Osteocyte (in vitro differentiated cells): ENCODE measurements at regions not wholly inside any gene's neighbourhood (a gene's known extent, or its start where the extent isn't known, plus 50 kb on each side); places are given as distances from the start of the nearest gene placed in this dataset.

Source experiments
- DNase-seq: peaks from one replicate; pipeline ENCODE4 v3.0.0; 2021; ENCODE audit warnings: mixed read lengths; ENCODE audit not compliant: unreplicated experiment; ENCODE audit errors: extremely low spot score
- H3K27ac Mint-ChIP-seq: one replicate; pipeline ENCODE4 v1.8.0; 2021; ENCODE audit warnings: mild to moderate bottlenecking, mixed read lengths; ENCODE audit not compliant: unreplicated experiment
- H3K27me3 Mint-ChIP-seq: one replicate; pipeline ENCODE4 v1.8.0; 2021; ENCODE audit warnings: mixed read lengths; ENCODE audit not compliant: unreplicated experiment
- H3K36me3 Mint-ChIP-seq: one replicate; pipeline ENCODE4 v1.8.0; 2021; ENCODE audit warnings: mixed read lengths; ENCODE audit not compliant: unreplicated experiment
- H3K4me1 Mint-ChIP-seq: one replicate; pipeline ENCODE4 v1.8.0; 2021; ENCODE audit warnings: mixed read lengths; ENCODE audit not compliant: unreplicated experiment
- H3K4me3 Mint-ChIP-seq: one replicate; pipeline ENCODE4 v1.8.0; 2021; ENCODE audit warnings: mild to moderate bottlenecking, moderate library complexity, mixed read lengths; ENCODE audit not compliant: unreplicated experiment
- H3K9me3 Mint-ChIP-seq: one replicate; pipeline ENCODE4 v1.8.0; 2021; ENCODE audit warnings: mixed read lengths; ENCODE audit not compliant: unreplicated experiment
- TF ChIP-seq, protein P1 (sequence below): fragments of 200-600 bp; sonication (generic); IDR thresholded peaks from 2 replicates; pipeline ENCODE4 v1.5.0; 2021; ENCODE audit warnings: antibody characterized with exemption, mild to moderate bottlenecking, moderate library complexity

DNA sequence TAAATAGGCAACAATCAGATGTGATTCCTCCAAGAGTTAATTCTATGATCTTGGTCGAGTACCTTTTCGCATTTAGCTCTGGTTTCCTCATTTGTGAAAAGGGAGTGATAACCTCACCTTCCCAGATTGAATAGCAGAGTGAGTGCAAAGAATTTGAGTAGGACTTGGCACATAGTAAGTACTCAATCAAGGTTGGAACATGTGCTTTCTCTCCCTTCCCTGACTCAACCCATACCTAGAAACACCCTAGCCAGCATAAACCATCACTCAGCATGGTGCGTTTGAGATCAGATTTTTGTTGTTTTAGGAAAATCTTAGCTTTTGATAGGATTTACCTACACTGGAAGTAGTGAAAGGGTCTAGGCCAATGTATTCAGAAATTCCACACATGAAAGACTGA is 333.4 kb upstream of the NT5E start:
- H3K9me3 Mint-ChIP-seq, result no peaks in the 10 kb centered on the region
- H3K4me3 Mint-ChIP-seq, result no peak overlapping the region
- H3K36me3 Mint-ChIP-seq, result no peaks in the 10 kb centered on the region
- H3K27ac Mint-ChIP-seq, result no peak overlapping the region
- H3K4me1 Mint-ChIP-seq, result no peaks in the 10 kb centered on the region
- DNase-seq, result no peak
- TF ChIP-seq, protein P1, sequence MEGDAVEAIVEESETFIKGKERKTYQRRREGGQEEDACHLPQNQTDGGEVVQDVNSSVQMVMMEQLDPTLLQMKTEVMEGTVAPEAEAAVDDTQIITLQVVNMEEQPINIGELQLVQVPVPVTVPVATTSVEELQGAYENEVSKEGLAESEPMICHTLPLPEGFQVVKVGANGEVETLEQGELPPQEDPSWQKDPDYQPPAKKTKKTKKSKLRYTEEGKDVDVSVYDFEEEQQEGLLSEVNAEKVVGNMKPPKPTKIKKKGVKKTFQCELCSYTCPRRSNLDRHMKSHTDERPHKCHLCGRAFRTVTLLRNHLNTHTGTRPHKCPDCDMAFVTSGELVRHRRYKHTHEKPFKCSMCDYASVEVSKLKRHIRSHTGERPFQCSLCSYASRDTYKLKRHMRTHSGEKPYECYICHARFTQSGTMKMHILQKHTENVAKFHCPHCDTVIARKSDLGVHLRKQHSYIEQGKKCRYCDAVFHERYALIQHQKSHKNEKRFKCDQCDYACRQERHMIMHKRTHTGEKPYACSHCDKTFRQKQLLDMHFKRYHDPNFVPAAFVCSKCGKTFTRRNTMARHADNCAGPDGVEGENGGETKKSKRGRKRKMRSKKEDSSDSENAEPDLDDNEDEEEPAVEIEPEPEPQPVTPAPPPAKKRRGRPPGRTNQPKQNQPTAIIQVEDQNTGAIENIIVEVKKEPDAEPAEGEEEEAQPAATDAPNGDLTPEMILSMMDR, result no peak
- no peaks in the 10 kb centered on the region for H3K27me3 Mint-ChIP-seq

DNA sequence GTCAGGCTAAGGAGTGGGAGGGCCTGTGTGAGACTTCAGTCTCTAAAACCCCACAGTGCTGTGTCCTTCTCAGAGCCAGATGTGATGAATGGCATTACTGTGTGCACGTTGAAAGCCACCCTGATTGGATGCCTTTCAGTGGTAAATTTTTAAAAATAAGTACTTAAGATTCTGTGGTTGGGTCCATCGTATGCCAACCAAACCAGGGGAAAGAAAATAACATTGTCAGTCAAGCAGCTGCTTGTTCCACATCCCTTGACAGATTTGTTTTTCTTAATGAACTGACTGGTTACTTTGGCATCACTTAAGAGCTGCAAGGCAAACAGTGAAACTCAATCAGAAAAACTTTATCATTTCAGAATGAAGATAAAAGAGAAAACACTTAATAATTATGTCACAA is 334.0 kb upstream of the NT5E start:
- no peaks in the 10 kb centered on the region for H3K36me3 Mint-ChIP-seq
- TF ChIP-seq, protein P1, result no peak
- no peaks in the 10 kb centered on the region for H3K9me3 Mint-ChIP-seq
- H3K27ac Mint-ChIP-seq, result no peak overlapping the region
- no peaks in the 10 kb centered on the region for H3K27me3 Mint-ChIP-seq
- no peaks in the 10 kb centered on the region for H3K4me1 Mint-ChIP-seq
- no peak for DNase-seq
- no peak overlapping the region for H3K4me3 Mint-ChIP-seq

DNA sequence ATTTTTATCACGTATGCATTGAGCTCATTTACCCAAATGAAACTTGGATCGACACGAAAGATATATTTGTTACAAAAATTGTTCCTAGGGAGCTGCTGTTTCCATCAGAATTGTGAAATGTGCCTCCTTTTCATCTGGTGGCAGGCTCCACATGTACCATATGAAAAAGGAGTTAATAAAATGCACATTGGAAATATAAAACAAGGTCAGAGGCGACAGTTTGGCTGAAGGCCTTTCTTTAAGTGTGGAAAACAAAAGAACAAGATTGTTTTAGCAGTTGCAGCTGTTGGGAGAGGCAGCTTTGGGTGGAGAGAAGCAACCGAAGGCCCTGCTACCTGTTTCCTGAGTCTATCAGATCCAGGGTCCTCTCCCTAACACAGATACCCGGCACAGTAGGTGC is 334.5 kb upstream of the NT5E start:
- Mint-ChIP-seq H3K4me1 (no peaks in the 10 kb centered on the region), H3K9me3 (no peaks in the 10 kb centered on the region), H3K27ac (no peak overlapping the region), H3K27me3 (no peaks in the 10 kb centered on the region), H3K36me3 (no peaks in the 10 kb centered on the region), H3K4me3 (no peak overlapping the region)
- TF ChIP-seq, protein P1, result no peak
- DNase-seq, result no peak

DNA sequence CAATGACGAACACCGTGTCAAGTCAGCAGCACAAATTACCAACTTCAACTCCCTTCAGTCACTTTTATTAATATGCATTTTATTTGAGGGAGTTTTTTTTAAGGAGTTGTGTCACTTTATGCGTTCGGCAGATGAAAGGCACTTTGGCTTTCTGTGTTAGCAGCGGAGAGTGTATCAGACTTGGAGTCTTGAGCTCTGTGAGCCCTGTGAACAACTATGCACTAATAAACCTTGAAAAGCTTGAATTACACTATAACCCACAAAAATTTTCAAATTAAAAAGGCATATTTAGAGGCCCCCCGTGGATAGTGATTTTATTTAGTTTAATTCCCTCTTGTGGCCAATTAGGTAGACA is 335.3 kb upstream of the NT5E start:
- no peaks in the 10 kb centered on the region for H3K36me3 Mint-ChIP-seq
- H3K27ac Mint-ChIP-seq, result no peak overlapping the region
- no peaks in the 10 kb centered on the region for H3K4me1 Mint-ChIP-seq
- H3K4me3 Mint-ChIP-seq, result no peak overlapping the region
- no peak for DNase-seq
- H3K9me3 Mint-ChIP-seq, result no peaks in the 10 kb centered on the region
- TF ChIP-seq, protein P1, result no peak
- H3K27me3 Mint-ChIP-seq, result no peaks in the 10 kb centered on the region

DNA sequence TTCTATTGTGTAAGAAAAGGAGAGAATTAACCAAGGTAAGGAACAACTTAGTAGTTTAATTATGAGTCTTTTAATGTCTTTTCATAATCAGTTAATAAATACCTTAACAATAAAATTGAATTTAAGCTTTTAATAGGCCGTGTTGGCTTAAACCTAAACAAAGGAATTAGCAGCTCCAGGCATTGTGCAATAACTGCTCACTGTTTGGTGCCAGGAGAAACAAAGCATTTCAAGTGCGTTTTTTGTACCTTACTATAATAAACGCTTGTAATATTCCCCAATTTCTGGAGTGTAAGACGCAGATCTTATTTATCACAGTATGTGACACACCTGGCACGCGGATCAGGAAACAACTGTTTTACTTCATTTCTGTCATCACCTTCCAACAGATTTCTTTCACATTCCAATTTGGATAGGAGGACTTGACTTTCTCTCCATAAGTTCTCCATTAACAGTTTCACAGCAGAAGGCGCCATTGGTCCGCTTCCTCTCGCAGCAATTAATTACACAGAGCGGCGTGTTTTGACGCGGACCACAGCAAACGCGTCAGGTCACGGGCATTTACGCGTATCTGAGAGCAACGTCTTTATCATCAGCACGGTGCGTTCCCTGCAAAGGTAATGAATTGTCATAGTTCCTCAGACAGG is 335.8 kb upstream of the NT5E start:
- TF ChIP-seq, protein P1, result no peak

More for the DNA sequence above, 335.8 kb upstream of the NT5E start:
- Mint-ChIP-seq H3K4me1 (no peaks in the 10 kb centered on the region), H3K4me3 (no peak overlapping the region), H3K27ac (no peak overlapping the region), H3K36me3 (no peaks in the 10 kb centered on the region), H3K9me3 (no peaks in the 10 kb centered on the region), H3K27me3 (no peaks in the 10 kb centered on the region)
- DNase-seq, result no peak
